ENCODE measurements at regions not wholly inside any gene's neighbourhood (a gene's known extent, or its start where the extent isn't known, plus 50 kb on each side); places are given as distances from the start of the nearest gene placed in this dataset.

DNA sequence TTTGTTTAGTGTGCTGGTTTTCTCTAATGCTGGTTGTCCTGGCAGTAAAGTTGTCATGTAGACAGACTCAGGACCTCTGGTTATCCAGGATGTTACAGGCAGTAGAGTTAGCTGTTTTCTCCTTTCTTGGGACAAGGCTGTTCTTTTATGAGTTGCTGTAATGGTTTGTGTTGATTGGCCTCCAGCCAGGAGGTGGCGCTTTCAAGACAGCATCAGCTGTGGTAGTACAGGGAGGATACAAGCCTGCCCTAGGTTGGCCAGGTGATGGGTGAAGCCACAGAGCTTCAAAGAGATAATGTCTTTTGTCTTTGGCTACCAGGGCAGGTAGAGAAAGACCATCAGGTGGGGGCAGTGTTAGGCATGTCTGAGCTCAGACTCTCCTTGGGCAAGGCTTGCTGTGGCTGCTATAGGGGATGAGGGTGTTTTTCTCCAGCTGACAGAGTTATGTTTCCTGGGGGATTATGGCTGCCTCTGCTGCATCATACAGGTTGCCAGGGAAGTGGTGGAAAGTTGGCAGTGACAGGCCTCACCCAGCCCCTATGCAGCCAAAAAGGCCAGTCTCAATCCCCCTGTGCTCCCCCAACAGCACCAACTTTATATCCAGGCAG, 127.2 kb upstream of the TAB2 start:
- no peaks in the 10 kb centered on the region for H3K36me3 ChIP-seq
- H3K4me3 ChIP-seq: no peak overlapping the region
- TF ChIP-seq, protein P1, sequence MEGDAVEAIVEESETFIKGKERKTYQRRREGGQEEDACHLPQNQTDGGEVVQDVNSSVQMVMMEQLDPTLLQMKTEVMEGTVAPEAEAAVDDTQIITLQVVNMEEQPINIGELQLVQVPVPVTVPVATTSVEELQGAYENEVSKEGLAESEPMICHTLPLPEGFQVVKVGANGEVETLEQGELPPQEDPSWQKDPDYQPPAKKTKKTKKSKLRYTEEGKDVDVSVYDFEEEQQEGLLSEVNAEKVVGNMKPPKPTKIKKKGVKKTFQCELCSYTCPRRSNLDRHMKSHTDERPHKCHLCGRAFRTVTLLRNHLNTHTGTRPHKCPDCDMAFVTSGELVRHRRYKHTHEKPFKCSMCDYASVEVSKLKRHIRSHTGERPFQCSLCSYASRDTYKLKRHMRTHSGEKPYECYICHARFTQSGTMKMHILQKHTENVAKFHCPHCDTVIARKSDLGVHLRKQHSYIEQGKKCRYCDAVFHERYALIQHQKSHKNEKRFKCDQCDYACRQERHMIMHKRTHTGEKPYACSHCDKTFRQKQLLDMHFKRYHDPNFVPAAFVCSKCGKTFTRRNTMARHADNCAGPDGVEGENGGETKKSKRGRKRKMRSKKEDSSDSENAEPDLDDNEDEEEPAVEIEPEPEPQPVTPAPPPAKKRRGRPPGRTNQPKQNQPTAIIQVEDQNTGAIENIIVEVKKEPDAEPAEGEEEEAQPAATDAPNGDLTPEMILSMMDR (IDR thresholded peaks at IDR 0.05): peak; percentile 32
- no peaks in the 10 kb centered on the region for H3K27me3 ChIP-seq (ENCODE audit: low read depth)
- H3K4me1 ChIP-seq: no peaks in the 10 kb centered on the region
- H3K9me3 ChIP-seq: peaks cover 3% of the 10 kb centered on the region
- ATAC-seq (no peak), DNase-seq (peak; percentile 72)
- no peak overlapping the region for H3K27ac ChIP-seq
- intact Hi-C loops (cut with DNase I): no loop called here

GRCh38 chr6:149194820-149195558, 122.5 kb upstream of the TAB2 start:
- Histone ChIP-seq H3K4me3 (no peak overlapping the region), H3K4me1 (no peaks in the 10 kb centered on the region), H3K27me3 (ENCODE audit: low read depth) (no peaks in the 10 kb centered on the region), H3K36me3 (no peaks in the 10 kb centered on the region), H3K27ac (no peak overlapping the region), H3K9me3 (peaks cover 15% of the 10 kb centered on the region)
- DNase-seq: no peak
- TF ChIP-seq, protein P1 (IDR thresholded peaks at IDR 0.05): no peak
- intact Hi-C loops (cut with DNase I): no loop called here
- ATAC-seq: no peak

- Histone ChIP-seq H3K36me3 (no peaks in the 10 kb centered on the region), H3K4me1 (no peaks in the 10 kb centered on the region), H3K4me3 (no peak overlapping the region), H3K9me3 (peaks cover 15% of the 10 kb centered on the region), H3K27me3 (ENCODE audit: low read depth) (no peaks in the 10 kb centered on the region), H3K27ac (no peak overlapping the region)
- no peak for DNase-seq
- no peak for ATAC-seq
- TF ChIP-seq, protein P1 (IDR thresholded peaks at IDR 0.05): no peak
- intact Hi-C loops (cut with DNase I): no loop called here
Measured at GRCh38 chr6:149196091-149196490, 121.4 kb upstream of the TAB2 start.

DNA sequence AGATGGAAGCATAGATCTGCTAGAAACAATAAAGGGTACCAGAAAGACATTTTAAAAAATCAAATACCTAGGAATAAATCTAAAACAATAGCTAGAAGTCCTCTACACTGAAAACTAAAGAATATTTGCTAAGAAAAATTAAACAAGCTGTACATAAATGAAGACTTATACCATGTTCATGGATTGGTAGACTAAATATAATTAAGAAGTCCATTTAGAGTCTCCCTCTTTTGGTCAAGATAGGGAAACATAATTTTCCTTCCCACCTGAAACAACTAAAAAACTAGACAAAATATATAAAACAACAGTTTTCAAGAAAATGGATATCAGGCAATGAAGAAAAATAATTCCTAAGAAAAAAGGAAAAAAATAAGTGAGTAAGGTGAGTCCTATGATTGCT, 120.0 kb upstream of the TAB2 start:
- Histone ChIP-seq H3K4me3 (no peak overlapping the region), H3K4me1 (no peaks in the 10 kb centered on the region), H3K27ac (no peak overlapping the region), H3K27me3 (ENCODE audit: low read depth) (no peaks in the 10 kb centered on the region), H3K9me3 (peaks cover 15% of the 10 kb centered on the region), H3K36me3 (no peaks in the 10 kb centered on the region)
- DNase-seq (no peak), ATAC-seq (no peak)
- intact Hi-C loops (cut with DNase I): no loop called here
- TF ChIP-seq, protein P1 (IDR thresholded peaks at IDR 0.05): no peak

GRCh38 chr6:149198265-149198664, 119.2 kb upstream of the TAB2 start:
- peaks cover 15% of the 10 kb centered on the region for H3K9me3 ChIP-seq
- no peak for DNase-seq
- no peak overlapping the region for H3K4me3 ChIP-seq
- no peaks in the 10 kb centered on the region for H3K27me3 ChIP-seq (ENCODE audit: low read depth)
- intact Hi-C loops (cut with DNase I): no loop called here
- H3K4me1 ChIP-seq: no peaks in the 10 kb centered on the region
- no peak for ATAC-seq
- H3K36me3 ChIP-seq: no peaks in the 10 kb centered on the region
- H3K27ac ChIP-seq: no peak overlapping the region
- TF ChIP-seq, protein P1 (IDR thresholded peaks at IDR 0.05): no peak

Measured in lower lobe of right lung (tissue), 2 donors.